ENCODE measurements at regions not wholly inside any gene's neighbourhood (a gene's known extent, or its start where the extent isn't known, plus 50 kb on each side); places are given as distances from the start of the nearest gene placed in this dataset.

DNA sequence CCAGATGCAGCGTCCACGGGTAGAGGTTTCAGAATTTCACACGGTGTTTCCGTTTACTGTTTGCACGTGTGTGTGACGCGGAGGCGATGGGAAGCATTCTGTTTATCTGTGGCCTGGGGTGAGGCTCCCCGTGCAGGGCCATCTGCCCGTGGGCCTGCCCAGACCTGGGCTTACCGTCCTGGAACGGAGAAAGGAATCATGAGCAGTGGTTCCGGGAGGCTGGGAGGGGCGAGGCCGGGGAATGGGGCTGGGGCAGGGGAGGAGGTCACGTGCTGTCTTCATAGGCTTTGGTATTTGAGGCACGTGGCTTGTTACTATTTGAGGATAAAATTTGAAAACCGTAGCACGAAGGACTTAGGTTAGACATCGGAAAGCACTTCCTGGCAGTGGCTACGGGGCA is 77.9 kb downstream of the RTP5 start:
- TF ChIP-seq, protein P1, sequence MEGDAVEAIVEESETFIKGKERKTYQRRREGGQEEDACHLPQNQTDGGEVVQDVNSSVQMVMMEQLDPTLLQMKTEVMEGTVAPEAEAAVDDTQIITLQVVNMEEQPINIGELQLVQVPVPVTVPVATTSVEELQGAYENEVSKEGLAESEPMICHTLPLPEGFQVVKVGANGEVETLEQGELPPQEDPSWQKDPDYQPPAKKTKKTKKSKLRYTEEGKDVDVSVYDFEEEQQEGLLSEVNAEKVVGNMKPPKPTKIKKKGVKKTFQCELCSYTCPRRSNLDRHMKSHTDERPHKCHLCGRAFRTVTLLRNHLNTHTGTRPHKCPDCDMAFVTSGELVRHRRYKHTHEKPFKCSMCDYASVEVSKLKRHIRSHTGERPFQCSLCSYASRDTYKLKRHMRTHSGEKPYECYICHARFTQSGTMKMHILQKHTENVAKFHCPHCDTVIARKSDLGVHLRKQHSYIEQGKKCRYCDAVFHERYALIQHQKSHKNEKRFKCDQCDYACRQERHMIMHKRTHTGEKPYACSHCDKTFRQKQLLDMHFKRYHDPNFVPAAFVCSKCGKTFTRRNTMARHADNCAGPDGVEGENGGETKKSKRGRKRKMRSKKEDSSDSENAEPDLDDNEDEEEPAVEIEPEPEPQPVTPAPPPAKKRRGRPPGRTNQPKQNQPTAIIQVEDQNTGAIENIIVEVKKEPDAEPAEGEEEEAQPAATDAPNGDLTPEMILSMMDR (IDR thresholded peaks at IDR 0.05), result no peak
- TF ChIP-seq POLR2A (IDR thresholded peaks at IDR 0.05), result no peak

All from adrenal gland (tissue), 5 donors.